OCI-LY3 (cell line): ENCODE measurements at regions not wholly inside any gene's neighbourhood (a gene's known extent, or its start where the extent isn't known, plus 50 kb on each side); places are given as distances from the start of the nearest gene placed in this dataset.

Experiments used
- CTCF ChIP-seq: fragments of 200-600, 300-600 bp; sonication (generic); IDR thresholded peaks from 2 replicates; pipeline ENCODE4 v1.5.1; 2014; ENCODE audit warnings: antibody characterized with exemption, low read length, low read depth
- EZH2phosphoT487 ChIP-seq: fragments of 200-600 bp; shearing (Covaris generic); IDR thresholded peaks from 2 replicates; pipeline ENCODE4 v1.6.1; 2018; ENCODE audit warnings: antibody characterized with exemption, mixed run types, low read depth

- no peak for TF ChIP-seq CTCF
- TF ChIP-seq EZH2phosphoT487 = no peak
Observed at GRCh38 chr5:169415948-169416347, 115.0 kb upstream of the SLIT3 start.
